Calu3 (cell line): ENCODE measurements at regions not wholly inside any gene's neighbourhood (a gene's known extent, or its start where the extent isn't known, plus 50 kb on each side); places are given as distances from the start of the nearest gene placed in this dataset.

ENCODE experiments used
- BruUV-seq: library from RNA; stranded (reverse); fragments of 400-500 nt; replicated peaks from 2 replicates; lab custom pipeline; 2021; lab: Mats Ljungman, UMichigan
- CTCF ChIA-PET: fragments of 300-600 bp; sonication (Branson Sonifier 250); formaldehyde crosslinking; loops from one replicate; lab custom pipeline; 2022; ENCODE audit warnings: antibody characterized with exemption; lab: Charles Lee
- DNase-seq: peaks from one replicate; pipeline ENCODE4 v3.0.0; 2022
- H3K27ac Mint-ChIP-seq: one replicate; pipeline ENCODE4 v1.8.0; 2022; ENCODE audit warnings: mixed read lengths; ENCODE audit not compliant: unreplicated experiment
- H3K27me3 Mint-ChIP-seq: one replicate; pipeline ENCODE4 v1.8.0; 2022; ENCODE audit warnings: mixed read lengths; ENCODE audit not compliant: unreplicated experiment
- H3K36me3 Mint-ChIP-seq: one replicate; pipeline ENCODE4 v1.8.0; 2022; ENCODE audit warnings: mild to moderate bottlenecking, moderate library complexity, mixed read lengths; ENCODE audit not compliant: insufficient read depth, unreplicated experiment
- H3K4me1 Mint-ChIP-seq: one replicate; pipeline ENCODE4 v1.8.0; 2022; ENCODE audit warnings: mild to moderate bottlenecking, low read depth, mixed read lengths; ENCODE audit not compliant: unreplicated experiment
- H3K4me3 Mint-ChIP-seq: one replicate; pipeline ENCODE4 v1.8.0; 2022; ENCODE audit warnings: mild to moderate bottlenecking, low read depth, moderate library complexity, mixed read lengths; ENCODE audit not compliant: unreplicated experiment
- H3K9me3 Mint-ChIP-seq: one replicate; pipeline ENCODE4 v1.8.0; 2022; ENCODE audit warnings: low read depth, mixed read lengths; ENCODE audit not compliant: unreplicated experiment
- CTCF ChIP-seq: fragments of 200-600 bp; IDR thresholded peaks from one replicate; pipeline ENCODE4 v1.8.0; 2022; ENCODE audit warnings: antibody characterized with exemption; ENCODE audit not compliant: unreplicated experiment
- intact Hi-C: fragments of 100-400 bp; cut with micrococcal nuclease; formaldehyde crosslinking; loops from one replicate; pipeline ENCODE4 v1.10.0; 2022; ENCODE audit not compliant: unreplicated experiment

GRCh38 chr2:150578481-150578880 lies 91.0 kb upstream of the RND3 start:
- TF ChIP-seq CTCF: no peak
- H3K4me3 Mint-ChIP-seq: no peak overlapping the region
- no peaks in the 10 kb centered on the region for H3K4me1 Mint-ChIP-seq
- H3K27ac Mint-ChIP-seq: no peak overlapping the region
- BruUV-seq: no TSS peak
- no peak for DNase-seq
- CTCF ChIA-PET: no interaction called here
- H3K9me3 Mint-ChIP-seq: peaks cover 6% of the 10 kb centered on the region
- intact Hi-C loops: no loop called here
- H3K36me3 Mint-ChIP-seq: no peaks in the 10 kb centered on the region
- no peaks in the 10 kb centered on the region for H3K27me3 Mint-ChIP-seq

GRCh38 chr2:150575861-150576260 lies 88.4 kb upstream of the RND3 start:
- TF ChIP-seq CTCF: no peak
- DNase-seq: no peak
- no TSS peak for BruUV-seq
- Mint-ChIP-seq H3K4me1 (peaks cover 3% of the 10 kb centered on the region), H3K27me3 (no peaks in the 10 kb centered on the region), H3K4me3 (no peak overlapping the region), H3K27ac (no peak overlapping the region), H3K9me3 (peaks cover 6% of the 10 kb centered on the region), H3K36me3 (no peaks in the 10 kb centered on the region)
- intact Hi-C loops: no loop called here
- CTCF ChIA-PET: no interaction called here

- intact Hi-C loops: no loop called here
- H3K27ac Mint-ChIP-seq: no peak overlapping the region
- no peaks in the 10 kb centered on the region for H3K36me3 Mint-ChIP-seq
- H3K27me3 Mint-ChIP-seq: no peaks in the 10 kb centered on the region
- no peak for DNase-seq
- no peak for TF ChIP-seq CTCF
- CTCF ChIA-PET: no interaction called here
- H3K9me3 Mint-ChIP-seq: no peaks in the 10 kb centered on the region
- peaks cover 10% of the 10 kb centered on the region for H3K4me1 Mint-ChIP-seq
- no peak overlapping the region for H3K4me3 Mint-ChIP-seq
- no TSS peak for BruUV-seq
Observed at GRCh38 chr2:150572961-150573395, 85.5 kb upstream of the RND3 start.

DNA sequence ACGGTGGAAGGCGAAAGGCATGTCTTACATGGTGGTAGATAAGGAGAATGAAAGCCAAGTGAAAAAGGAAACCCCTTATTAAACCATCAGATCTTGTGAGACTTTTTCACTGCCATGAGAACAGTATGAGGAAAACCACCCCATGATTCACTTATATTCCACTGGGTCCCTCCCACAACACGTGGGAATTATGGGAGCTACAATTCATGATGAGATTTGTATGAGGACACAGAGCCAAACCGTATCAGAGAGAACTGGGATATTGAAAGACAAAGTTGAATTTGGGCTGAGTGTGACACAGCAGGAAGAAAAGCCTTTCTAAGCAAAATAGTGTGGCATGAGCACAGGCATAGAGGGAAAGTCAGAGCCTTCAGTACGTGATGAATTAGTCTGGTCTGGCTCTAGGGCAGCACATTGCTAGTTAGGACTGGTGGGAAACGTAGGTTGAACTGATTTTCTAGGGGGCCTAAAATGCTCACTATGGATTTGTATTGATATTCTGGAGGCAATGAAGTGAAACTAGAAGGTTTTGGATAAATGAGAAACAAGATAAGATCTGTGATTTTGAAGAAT lies 84.8 kb upstream of the RND3 start:
- no TSS peak for BruUV-seq
- Mint-ChIP-seq H3K27ac (no peak overlapping the region), H3K4me1 (peaks cover 10% of the 10 kb centered on the region), H3K4me3 (no peak overlapping the region), H3K9me3 (no peaks in the 10 kb centered on the region), H3K27me3 (no peaks in the 10 kb centered on the region), H3K36me3 (no peaks in the 10 kb centered on the region)
- intact Hi-C loops: no loop called here
- no peak for TF ChIP-seq CTCF
- CTCF ChIA-PET: no interaction called here
- DNase-seq: no peak
